ENCODE measurements at regions not wholly inside any gene's neighbourhood (a gene's known extent, or its start where the extent isn't known, plus 50 kb on each side); places are given as distances from the start of the nearest gene placed in this dataset.
"Not testable (repeated sequence)": the region's sequence is repeated elsewhere in the genome, so short reads cannot be mapped to it uniquely, and the experiment has no call there.

GRCh38 chr4:159937595-159937994 is 834.7 kb downstream of the RAPGEF2 start:
- TF ChIP-seq CTCF (IDR thresholded peaks at IDR 0.05; ENCODE audit: low read depth, low read length, missing control alignments): no peak
- DNase-seq (ENCODE audit: low read depth): no peak
- no peak overlapping the region for H3K4me3 ChIP-seq (ENCODE audit: low read depth, low read length)

GRCh38 chr4:159939681-159940080 is 836.8 kb downstream of the RAPGEF2 start:
- DNase-seq (ENCODE audit: low read depth); H3K4me3 ChIP-seq (ENCODE audit: low read depth, low read length): not testable (repeated sequence)

- no peak for TF ChIP-seq CTCF (IDR thresholded peaks at IDR 0.05; ENCODE audit: low read depth, low read length, missing control alignments)
- DNase-seq (ENCODE audit: low read depth): no peak
- no peak overlapping the region for H3K4me3 ChIP-seq (ENCODE audit: low read depth, low read length)
Observed at GRCh38 chr4:159941076-159941475, 838.2 kb downstream of the RAPGEF2 start.

GRCh38 chr4:159944477-159944876 is 841.6 kb downstream of the RAPGEF2 start:
- no peak overlapping the region for H3K4me3 ChIP-seq (ENCODE audit: low read depth, low read length)
- DNase-seq (ENCODE audit: low read depth): no peak
- TF ChIP-seq CTCF (IDR thresholded peaks at IDR 0.05; ENCODE audit: low read depth, low read length, missing control alignments): no peak

GRCh38 chr4:159946983-159947615 is 844.2 kb downstream of the RAPGEF2 start:
- peak; percentile 71 for TF ChIP-seq CTCF (IDR thresholded peaks at IDR 0.05; ENCODE audit: low read depth, low read length, missing control alignments)
- DNase-seq (ENCODE audit: low read depth): peak; percentile 13
- no peak overlapping the region for H3K4me3 ChIP-seq (ENCODE audit: low read depth, low read length)

- no peak for DNase-seq (ENCODE audit: low read depth)
Observed at GRCh38 chr4:159950707-159951106, 847.8 kb downstream of the RAPGEF2 start.

GRCh38 chr4:159966746-159967145 is 863.9 kb downstream of the RAPGEF2 start:
- H3K4me3 ChIP-seq (ENCODE audit: low read depth, low read length): no peak overlapping the region
- DNase-seq (ENCODE audit: low read depth): no peak
- TF ChIP-seq CTCF (IDR thresholded peaks at IDR 0.05; ENCODE audit: low read depth, low read length, missing control alignments): no peak

More at GRCh38 chr4:159950707-159951106, 847.8 kb downstream of the RAPGEF2 start:
- H3K4me3 ChIP-seq (ENCODE audit: low read depth, low read length): no peak overlapping the region
- no peak for TF ChIP-seq CTCF (IDR thresholded peaks at IDR 0.05; ENCODE audit: low read depth, low read length, missing control alignments)

- DNase-seq (ENCODE audit: low read depth); H3K4me3 ChIP-seq (ENCODE audit: low read depth, low read length): not testable (repeated sequence)
Observed at GRCh38 chr4:159976871-159977482, 874.1 kb downstream of the RAPGEF2 start.
